ENCODE measurements at regions not wholly inside any gene's neighbourhood (a gene's known extent, or its start where the extent isn't known, plus 50 kb on each side); places are given as distances from the start of the nearest gene placed in this dataset.

DNA sequence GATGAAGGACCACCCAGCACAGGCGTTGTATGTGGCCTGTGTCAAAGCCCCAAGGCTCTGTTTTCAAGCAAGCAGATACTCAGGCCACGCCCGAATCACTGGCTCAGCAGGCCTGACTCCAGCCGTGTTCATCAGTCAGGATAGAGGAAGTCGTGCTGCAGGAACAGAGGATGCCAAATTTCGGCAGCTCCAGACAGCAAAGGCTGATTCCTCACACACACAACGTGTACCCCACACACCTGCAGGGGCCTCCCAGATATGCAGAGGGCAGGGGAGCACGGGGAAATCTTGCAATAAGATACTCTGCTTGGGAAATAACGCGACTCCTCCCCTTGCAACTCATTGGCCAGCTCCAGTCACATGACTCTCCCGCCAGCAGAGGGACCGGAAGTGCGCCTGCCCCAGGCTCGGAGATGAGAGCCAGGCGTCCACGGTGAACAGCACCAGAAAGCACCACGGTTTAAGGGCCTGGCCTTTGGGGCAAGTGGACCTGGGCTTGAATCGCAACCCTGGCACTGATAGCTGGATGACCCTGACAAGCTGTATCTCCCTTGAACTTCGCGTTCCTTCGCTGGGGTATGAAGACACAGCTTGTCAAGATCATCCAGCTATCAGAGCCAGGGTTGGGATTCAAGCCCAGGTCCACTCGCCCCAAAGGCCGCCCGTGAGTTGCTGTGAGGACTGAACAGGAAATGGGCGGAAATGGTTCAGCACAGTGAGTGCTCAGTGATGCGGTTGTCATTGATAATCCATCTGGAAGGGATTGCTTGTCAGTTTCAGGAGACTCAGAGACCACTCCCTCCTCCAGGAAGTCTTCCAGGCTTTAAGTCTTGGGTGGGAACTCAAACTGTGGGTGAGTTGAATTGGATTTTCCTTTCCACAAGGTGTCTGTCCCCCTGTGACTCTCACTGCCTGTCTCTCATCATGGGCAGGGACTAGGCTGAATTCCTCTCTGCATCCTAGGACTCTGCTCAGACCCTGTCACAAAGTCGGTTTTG is 88.5 kb downstream of the MYEOV start:
- intact Hi-C loops (cut with DNase I), result no loop called here
- Histone ChIP-seq H3K36me3 (no peaks in the 10 kb centered on the region), H3K4me1 (replicated peaks) (no peaks in the 10 kb centered on the region), H3K4me3 (no peak overlapping the region), H3K27ac (no peak overlapping the region), H3K9me3 (no peaks in the 10 kb centered on the region), H3K27me3 (replicated peaks; ENCODE audit: insufficient read depth) (no peaks in the 10 kb centered on the region)
- DNase-seq (ENCODE audit: low spot score), result no peak
- no peak for TF ChIP-seq CTCF (IDR thresholded peaks at IDR 0.05)
- no peak for TF ChIP-seq POLR2AphosphoS5 (IDR thresholded peaks at IDR 0.05)
- no peak for TF ChIP-seq POLR2A (IDR thresholded peaks at IDR 0.05)
- 84% methylated on average over 27 of the region's 27 CpGs for WGBS

DNA sequence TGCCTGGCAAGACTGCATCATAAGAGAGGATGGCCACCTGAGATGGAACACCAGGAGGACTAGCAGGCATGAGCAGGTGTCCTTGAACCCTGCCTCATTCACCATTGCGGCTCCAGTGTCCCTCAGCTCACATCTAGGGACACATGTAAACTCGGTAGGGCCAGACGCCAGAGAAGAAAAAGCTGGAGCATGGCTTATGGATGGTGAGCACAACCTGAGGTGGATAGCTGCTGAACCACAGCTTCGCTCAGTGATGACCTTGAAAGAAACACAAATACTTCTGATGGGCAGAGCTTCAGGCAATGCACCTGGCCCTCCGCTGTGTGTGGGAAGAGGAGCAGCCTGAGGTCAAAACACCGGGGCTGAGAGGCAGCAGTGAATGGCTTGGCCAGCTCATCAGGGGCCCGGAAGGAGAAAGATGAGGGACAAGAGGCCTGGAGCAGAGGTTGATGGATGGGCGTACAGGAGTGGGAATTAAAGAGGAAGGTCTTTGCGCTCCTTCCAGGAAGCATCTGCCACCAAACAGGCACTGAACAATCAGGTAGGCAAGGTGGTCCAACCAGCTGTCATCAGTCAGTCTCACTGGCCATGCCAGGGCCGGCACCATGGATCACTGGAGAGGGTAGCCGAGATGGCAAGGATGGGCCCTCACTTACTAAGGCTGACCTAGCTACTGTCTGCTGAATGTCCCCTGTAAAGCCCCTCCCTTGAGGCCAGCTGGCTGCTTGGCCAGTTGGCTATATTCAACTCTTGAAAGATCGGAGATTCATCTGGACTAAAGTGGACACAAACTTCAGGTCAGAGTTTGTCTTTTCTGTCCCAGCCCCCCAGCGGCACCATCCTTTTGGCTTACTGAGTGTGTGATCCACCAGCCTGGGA is 89.7 kb downstream of the MYEOV start:
- Histone ChIP-seq H3K4me1 (replicated peaks) (no peaks in the 10 kb centered on the region), H3K27ac (no peak overlapping the region), H3K9me3 (no peaks in the 10 kb centered on the region), H3K36me3 (no peaks in the 10 kb centered on the region), H3K4me3 (no peak overlapping the region), H3K27me3 (replicated peaks; ENCODE audit: insufficient read depth) (no peaks in the 10 kb centered on the region)
- TF ChIP-seq POLR2A (IDR thresholded peaks at IDR 0.05) (no peak), POLR2AphosphoS5 (IDR thresholded peaks at IDR 0.05) (no peak), CTCF (IDR thresholded peaks at IDR 0.05) (no peak)
- WGBS, result 89% methylated on average over 13 of the region's 13 CpGs
- intact Hi-C loops (cut with DNase I), result no loop called here
- DNase-seq (ENCODE audit: low spot score), result no peak

- Histone ChIP-seq H3K36me3 (no peaks in the 10 kb centered on the region), H3K9me3 (no peaks in the 10 kb centered on the region), H3K4me3 (no peak overlapping the region), H3K4me1 (replicated peaks) (no peaks in the 10 kb centered on the region), H3K27me3 (replicated peaks; ENCODE audit: insufficient read depth) (no peaks in the 10 kb centered on the region), H3K27ac (no peak overlapping the region)
- WGBS, result 88% methylated on average over 31 of the region's 31 CpGs
- no peak for TF ChIP-seq POLR2A (IDR thresholded peaks at IDR 0.05)
- no peak for DNase-seq (ENCODE audit: low spot score)
- intact Hi-C loops (cut with DNase I), result no loop called here
Observed at GRCh38 chr11:69384251-69385143, 90.5 kb downstream of the MYEOV start.

GRCh38 chr11:69385144-69385820 is 91.3 kb downstream of the MYEOV start:
- no peak overlapping the region for H3K4me3 ChIP-seq
- intact Hi-C loops (cut with DNase I), result no loop called here
- no peaks in the 10 kb centered on the region for H3K4me1 ChIP-seq (replicated peaks)
- no peaks in the 10 kb centered on the region for H3K9me3 ChIP-seq
- TF ChIP-seq POLR2AphosphoS5 (IDR thresholded peaks at IDR 0.05), result no peak
- TF ChIP-seq POLR2A (IDR thresholded peaks at IDR 0.05), result no peak
- TF ChIP-seq CTCF (IDR thresholded peaks at IDR 0.05), result no peak
- DNase-seq (ENCODE audit: low spot score), result no peak
- H3K36me3 ChIP-seq, result no peaks in the 10 kb centered on the region
- H3K27ac ChIP-seq, result no peak overlapping the region
- 92% methylated on average over 6 of the region's 6 CpGs for WGBS
- no peaks in the 10 kb centered on the region for H3K27me3 ChIP-seq (replicated peaks; ENCODE audit: insufficient read depth)

Measured in prostate gland (tissue), 2 donors.